GM21723 (cell line): ENCODE measurements at regions not wholly inside any gene's neighbourhood (a gene's known extent, or its start where the extent isn't known, plus 50 kb on each side); places are given as distances from the start of the nearest gene placed in this dataset.

Experiments
- ATAC-seq: cut with Tn5 transposase; IDR thresholded peaks from one replicate; pipeline ENCODE4 v1.9.1; 2021; ENCODE audit warnings: mild to moderate bottlenecking, moderate library complexity; ENCODE audit not compliant: unreplicated experiment

GRCh38 chr13:76461484-76461883, 424.7 kb downstream of the KCTD12 start:
- ATAC-seq = no peak

- no peak for ATAC-seq
Observed at GRCh38 chr13:76459863-76460262, 426.3 kb downstream of the KCTD12 start.

DNA sequence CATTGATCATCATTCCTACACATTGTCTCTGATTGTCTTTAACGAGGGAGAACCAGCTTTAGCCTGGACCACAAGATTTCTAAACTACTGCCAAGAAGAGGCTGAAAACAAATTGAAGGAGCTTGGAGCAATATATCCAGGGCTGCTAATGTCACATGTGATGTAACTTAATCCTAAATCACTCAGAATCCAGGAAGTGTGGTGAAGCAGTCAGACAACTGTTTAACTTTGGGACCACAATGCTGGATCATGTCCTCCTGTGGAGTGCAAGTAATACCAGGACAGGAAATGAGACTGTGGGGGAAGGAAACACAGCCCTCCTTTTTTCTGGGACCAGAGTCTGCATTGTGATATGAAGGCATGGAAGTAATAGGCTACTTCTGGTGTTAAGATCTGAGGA, 430.2 kb downstream of the KCTD12 start:
- no peak for ATAC-seq

GRCh38 chr13:76454991-76455390, 431.2 kb downstream of the KCTD12 start:
- ATAC-seq = no peak

GRCh38 chr13:76449716-76450115, 436.5 kb downstream of the KCTD12 start:
- ATAC-seq = no peak

DNA sequence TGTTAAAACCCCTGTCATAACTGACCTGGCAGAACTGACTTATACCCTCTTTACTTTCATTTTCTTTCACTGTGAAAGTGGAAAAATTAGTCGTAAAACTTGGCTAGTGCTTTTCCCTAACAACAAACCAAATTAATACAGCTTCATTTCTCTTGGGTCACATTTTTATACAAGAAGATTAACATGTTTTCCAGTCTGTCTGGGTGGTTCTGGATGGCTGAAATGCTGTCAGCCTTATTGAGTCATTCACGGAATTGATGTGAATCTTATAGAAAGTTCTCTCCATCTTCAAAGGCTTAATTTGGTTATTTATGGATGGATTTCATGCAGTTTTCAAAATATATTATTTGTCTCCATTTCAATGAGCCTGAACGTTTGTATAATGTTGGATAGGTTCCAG, 440.0 kb downstream of the KCTD12 start:
- ATAC-seq = no peak

GRCh38 chr13:76440568-76440967, 445.6 kb downstream of the KCTD12 start:
- ATAC-seq = peak; percentile 99

GRCh38 chr13:76439546-76439945, 446.7 kb downstream of the KCTD12 start:
- no peak for ATAC-seq

GRCh38 chr13:76438050-76438449, 448.2 kb downstream of the KCTD12 start:
- no peak for ATAC-seq

DNA sequence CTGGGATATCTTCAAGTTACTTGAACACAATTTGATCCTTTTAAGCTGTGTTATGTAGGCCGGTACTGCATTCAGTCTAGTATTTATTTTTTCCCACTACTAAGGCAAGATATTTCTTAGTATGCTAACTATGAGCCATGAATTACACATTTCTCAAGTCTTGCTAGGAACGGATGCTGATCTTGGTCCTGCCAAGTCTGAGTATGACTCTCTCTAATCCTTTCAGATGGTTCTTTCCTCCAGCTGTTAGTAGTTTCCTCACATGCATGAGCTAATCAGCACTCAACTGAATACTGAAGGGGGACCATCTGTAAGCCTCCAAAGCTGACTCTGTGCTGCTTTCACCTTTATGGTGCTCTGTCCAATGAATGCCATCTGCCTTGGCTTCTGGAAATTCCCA, 460.3 kb downstream of the KCTD12 start:
- no peak for ATAC-seq

DNA sequence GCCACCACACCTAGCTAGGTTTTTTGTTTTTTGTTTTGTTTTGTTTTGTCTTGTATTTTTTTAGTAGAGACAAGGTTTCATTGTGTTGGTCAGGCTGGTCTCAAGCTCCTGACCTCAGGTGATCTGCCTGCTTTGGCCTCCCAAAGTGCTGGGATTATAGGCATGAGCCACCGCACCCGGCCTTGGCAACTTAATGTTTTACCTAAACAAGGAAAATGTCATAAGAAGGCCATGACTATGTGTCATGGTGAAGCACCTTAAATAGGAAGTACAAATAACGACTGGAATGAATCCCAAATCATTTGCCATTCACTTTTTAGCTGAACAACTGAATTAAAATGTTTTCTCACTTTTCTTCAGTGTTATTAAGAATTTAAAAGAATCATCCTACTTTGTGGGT, 465.2 kb downstream of the KCTD12 start:
- ATAC-seq = no peak

GRCh38 chr13:76418404-76418803, 467.8 kb downstream of the KCTD12 start:
- ATAC-seq = no peak

GRCh38 chr13:76414320-76414719, 471.9 kb downstream of the KCTD12 start:
- no peak for ATAC-seq

DNA sequence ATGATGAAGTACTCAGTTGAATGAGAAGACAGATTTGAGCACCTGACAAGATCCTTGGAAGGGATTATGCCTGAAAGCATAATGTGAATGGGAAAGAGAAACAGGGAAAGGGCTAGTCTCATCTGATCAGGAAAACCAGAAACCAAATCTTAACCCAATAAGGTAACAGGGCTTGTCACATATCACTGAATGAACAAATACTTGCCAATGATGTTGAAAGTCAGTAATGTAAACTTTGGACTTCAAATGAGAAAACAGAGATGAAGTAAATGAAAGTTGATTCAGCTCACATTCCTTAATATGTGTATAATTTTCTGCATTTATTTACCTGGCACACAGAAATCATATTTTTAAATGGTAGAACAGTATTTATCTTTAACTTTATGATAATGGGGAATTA, 480.0 kb downstream of the KCTD12 start:
- ATAC-seq = no peak

- ATAC-seq = no peak
Observed at GRCh38 chr13:76398425-76398824, 487.8 kb downstream of the KCTD12 start.

DNA sequence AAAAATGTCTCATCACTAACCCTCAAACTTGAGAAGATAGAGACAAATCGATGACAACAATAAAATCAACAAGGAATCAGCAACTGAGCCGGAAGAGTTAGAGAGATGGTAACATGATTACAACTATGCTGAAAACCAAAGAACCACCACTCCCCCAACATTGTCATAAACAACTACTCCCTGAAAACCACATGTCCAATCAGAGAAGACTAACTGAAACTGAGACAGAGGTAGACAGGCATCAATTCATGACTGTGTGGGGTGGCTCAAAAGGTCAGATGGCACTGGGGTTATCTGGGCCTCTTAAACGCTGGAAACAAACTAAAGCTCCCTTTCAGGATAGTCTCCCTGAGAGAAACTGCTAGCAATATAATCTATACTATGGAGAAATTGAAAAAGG, 488.8 kb downstream of the KCTD12 start:
- ATAC-seq = no peak

DNA sequence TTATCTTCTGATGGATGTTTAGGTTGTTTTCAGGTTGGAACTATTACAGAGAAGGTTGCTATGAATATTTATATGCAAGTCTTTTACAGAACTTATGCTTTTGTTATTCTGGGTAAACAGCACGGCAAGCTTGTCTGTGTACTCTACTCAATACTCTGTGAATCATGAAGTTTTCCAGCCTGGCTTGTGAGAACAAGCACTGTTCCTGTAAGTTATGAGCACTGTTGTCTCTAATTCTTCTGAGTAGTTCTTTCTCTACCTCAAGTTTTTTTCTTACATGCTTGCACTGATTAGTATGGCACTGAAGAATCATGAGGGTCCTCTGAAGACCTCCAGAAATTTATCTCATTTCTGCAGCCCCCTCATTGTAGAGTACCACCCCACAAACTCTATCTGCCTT, 496.9 kb downstream of the KCTD12 start:
- no peak for ATAC-seq

- no peak for ATAC-seq
Observed at GRCh38 chr13:76387566-76387965, 498.6 kb downstream of the KCTD12 start.

DNA sequence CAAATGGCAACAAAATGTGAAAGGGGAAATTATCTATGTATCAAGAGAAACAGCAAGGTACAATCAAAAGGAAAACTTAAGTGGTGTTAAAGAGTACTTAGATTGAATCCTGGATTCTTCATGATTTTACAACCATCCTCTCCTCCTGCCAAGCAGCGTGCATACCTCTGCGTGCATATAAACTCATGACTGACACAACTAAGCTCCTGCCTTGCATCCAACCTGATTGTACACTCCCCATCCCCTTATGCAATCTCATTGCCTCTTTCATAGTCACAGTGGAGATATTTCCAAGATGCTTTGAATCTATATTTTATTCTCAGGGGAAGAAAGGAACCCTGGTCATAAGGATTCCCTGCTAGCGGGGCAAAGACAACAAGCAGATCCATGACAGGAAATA, 499.9 kb downstream of the KCTD12 start:
- no peak for ATAC-seq

- ATAC-seq = no peak
Observed at GRCh38 chr13:76385586-76385985, 500.6 kb downstream of the KCTD12 start.

- no peak for ATAC-seq
Observed at GRCh38 chr13:76383676-76384461, 502.3 kb downstream of the KCTD12 start.

- ATAC-seq = no peak
Observed at GRCh38 chr13:76380446-76381065, 505.6 kb downstream of the KCTD12 start.
